ENCODE measurements at regions not wholly inside any gene's neighbourhood (a gene's known extent, or its start where the extent isn't known, plus 50 kb on each side); places are given as distances from the start of the nearest gene placed in this dataset.
"Not testable (repeated sequence)": the region's sequence is repeated elsewhere in the genome, so short reads cannot be mapped to it uniquely, and the experiment has no call there.

DNA sequence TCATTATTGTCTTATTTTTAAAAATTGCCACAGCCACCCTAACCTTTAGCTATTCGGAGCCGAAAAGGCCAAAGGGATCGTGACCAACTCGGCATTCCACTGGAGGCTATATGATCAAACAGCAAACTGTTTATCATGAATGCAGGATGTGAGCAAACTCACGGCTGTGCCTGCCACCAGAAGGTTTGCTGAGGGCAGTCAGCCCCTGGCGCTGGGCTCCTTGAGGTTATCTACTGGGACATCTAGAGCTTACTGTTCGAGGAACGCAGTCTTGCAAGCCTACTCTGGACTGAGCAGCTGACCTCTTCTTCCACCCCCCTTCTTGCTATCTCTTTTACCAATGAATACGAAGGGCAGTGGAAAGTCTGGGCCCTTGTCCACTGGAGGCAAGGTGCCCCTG is 231.5 kb upstream of the TARS1 start:
- ChIA-PET POLR2A (no interaction called here), CTCF (no interaction called here)
- Histone ChIP-seq H3K4me1 (peaks cover 10% of the 10 kb centered on the region; the same call in 1 of the 3 replicates), H3K4me3 (no peak overlapping the region), H3K4me2 (no peak overlapping the region), H3K9me3 (no peaks in the 10 kb centered on the region), H3K27ac (no peak overlapping the region)
- no peak for DNase-seq (ENCODE audit: low read depth in 1 of 2, low spot score in 1 of 2)
- WGBS (ENCODE audit: missing lambda C conversion rate), result 72% methylated on average over 9 of the region's 9 CpGs
- no peak for ATAC-seq
- no peak for FAIRE-seq
- TF ChIP-seq ZNF302 (CRISPR knock-in tag; IDR thresholded peaks at IDR 0.05) (no peak), RNF2 (IDR thresholded peaks at IDR 0.05; ENCODE audit: borderline replicate concordance, low read depth) (no peak), SMC3 (IDR thresholded peaks at IDR 0.05) (no peak)
- TF ChIP-seq, protein P1, sequence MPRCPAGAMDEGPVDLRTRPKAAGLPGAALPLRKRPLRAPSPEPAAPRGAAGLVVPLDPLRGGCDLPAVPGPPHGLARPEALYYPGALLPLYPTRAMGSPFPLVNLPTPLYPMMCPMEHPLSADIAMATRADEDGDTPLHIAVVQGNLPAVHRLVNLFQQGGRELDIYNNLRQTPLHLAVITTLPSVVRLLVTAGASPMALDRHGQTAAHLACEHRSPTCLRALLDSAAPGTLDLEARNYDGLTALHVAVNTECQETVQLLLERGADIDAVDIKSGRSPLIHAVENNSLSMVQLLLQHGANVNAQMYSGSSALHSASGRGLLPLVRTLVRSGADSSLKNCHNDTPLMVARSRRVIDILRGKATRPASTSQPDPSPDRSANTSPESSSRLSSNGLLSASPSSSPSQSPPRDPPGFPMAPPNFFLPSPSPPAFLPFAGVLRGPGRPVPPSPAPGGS (IDR thresholded peaks at IDR 0.05), result no peak
- TF ChIP-seq, protein P2, sequence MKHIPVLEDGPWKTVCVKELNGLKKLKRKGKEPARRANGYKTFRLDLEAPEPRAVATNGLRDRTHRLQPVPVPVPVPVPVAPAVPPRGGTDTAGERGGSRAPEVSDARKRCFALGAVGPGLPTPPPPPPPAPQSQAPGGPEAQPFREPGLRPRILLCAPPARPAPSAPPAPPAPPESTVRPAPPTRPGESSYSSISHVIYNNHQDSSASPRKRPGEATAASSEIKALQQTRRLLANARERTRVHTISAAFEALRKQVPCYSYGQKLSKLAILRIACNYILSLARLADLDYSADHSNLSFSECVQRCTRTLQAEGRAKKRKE (CRISPR knock-in tag; IDR thresholded peaks at IDR 0.05; ENCODE audit: low read depth), result no peak

DNA sequence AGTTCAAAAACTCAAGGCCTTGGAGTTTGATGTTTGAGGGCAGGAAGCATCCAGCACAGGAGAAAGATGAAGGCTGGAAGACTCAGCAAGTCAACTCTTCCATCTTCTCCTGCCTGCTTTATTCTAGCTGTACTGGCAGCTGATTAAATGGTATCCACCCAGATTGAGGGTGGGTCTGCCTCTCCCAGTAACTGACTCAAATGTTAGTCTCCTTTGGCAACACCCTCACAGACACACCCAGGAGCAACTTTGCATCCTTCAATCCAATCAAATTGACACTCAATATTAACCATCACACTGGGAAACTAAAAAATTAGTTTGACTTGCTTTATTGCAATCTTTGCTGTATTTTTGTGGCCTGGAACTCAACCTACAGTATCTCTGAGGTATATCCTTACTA is 230.5 kb upstream of the TARS1 start:
- DNase-seq (ENCODE audit: low read depth in 1 of 2, low spot score in 1 of 2); H3K4me3 ChIP-seq; H3K27ac ChIP-seq; ATAC-seq; H3K4me1 ChIP-seq; H3K4me2 ChIP-seq; POLR2A ChIA-PET; H3K9me3 ChIP-seq; FAIRE-seq: not testable (repeated sequence)
- CTCF ChIA-PET, result interaction anchor here (0.7 to 1.0 kb wide), 2 partner anchors 19 to 29 kb away, joined by 3 to 5 read pairs; no protein-coding TSS in a partner anchor

DNA sequence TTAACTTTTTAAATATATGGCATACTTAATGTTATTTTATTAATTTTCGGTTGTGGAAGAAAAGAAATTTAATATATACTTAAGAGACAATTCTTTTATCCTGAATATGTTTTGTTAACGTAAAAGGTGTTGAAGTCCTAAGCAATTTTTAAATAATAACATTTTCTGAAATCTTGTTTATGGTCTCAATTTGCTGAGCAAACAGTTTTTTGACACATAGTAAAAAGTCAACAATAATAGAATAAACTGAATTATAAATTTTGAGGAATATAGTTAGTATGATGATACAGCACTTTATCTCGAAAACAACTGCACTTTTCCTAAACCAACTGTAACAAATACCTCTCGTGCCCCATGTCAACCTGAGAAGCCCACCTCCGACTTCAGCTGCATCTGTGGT is 229.8 kb upstream of the TARS1 start:
- Histone ChIP-seq H3K4me3 (no peak overlapping the region), H3K4me1 (peaks cover 2% of the 10 kb centered on the region; the same call in 1 of the 3 replicates), H3K4me2 (no peak overlapping the region), H3K9me3 (no peaks in the 10 kb centered on the region), H3K27ac (no peak overlapping the region)
- FAIRE-seq (no peak), ATAC-seq (no peak), DNase-seq (ENCODE audit: low read depth in 1 of 2, low spot score in 1 of 2) (no peak)
- TF ChIP-seq BHLHE40 (IDR thresholded peaks at IDR 0.05; ENCODE audit: low read depth, low read length), result no peak
- TF ChIP-seq CBX2 (IDR thresholded peaks at IDR 0.05; ENCODE audit: borderline replicate concordance, low read depth), result no peak
- peak; percentile 89 for TF ChIP-seq MAFK (IDR thresholded peaks at IDR 0.05; ENCODE audit: partially characterized antibody)
- POLR2A ChIA-PET, result no interaction called here
- 59% methylated on average over 5 of the region's 5 CpGs for WGBS (ENCODE audit: missing lambda C conversion rate)
- CTCF ChIA-PET, result interaction anchor here (0.7 to 1.0 kb wide), 3 partner anchors 18 to 163 kb away, joined by 3 to 5 read pairs (median 3); no protein-coding TSS in a partner anchor

DNA sequence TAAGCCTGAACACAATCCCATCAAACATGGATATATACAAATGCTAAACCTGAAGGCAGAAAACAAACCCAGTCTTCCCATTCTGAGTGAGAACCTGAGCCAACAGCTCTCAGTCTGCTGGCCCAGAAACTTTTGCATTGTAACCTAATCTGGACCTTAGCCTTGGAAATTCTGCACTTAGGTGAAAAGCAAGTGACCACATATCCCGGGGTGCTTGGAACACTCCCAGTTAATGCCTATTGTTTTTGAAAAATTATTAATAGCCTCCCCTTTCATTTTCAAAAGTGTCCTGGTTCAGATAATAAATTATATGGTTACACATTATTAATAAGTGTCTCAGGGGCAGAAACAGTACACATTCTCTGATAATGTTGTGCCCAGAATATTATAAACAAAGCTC is 228.3 kb upstream of the TARS1 start:
- Histone ChIP-seq H3K27ac (no peak overlapping the region), H3K4me2 (no peak overlapping the region), H3K9me3 (no peaks in the 10 kb centered on the region), H3K4me3 (no peak overlapping the region), H3K4me1 (no peaks in the 10 kb centered on the region)
- FAIRE-seq (no peak), DNase-seq (ENCODE audit: low read depth in 1 of 2, low spot score in 1 of 2) (no peak), ATAC-seq (no peak)
- POLR2A ChIA-PET, result no interaction called here
- CTCF ChIA-PET, result interaction anchor here (0.6 kb wide), 1 partner anchor 23 kb away, joined by 3 read pairs; no protein-coding TSS in a partner anchor
- no peak for TF ChIP-seq EP300 (IDR thresholded peaks at IDR 0.05)
- no peak for TF ChIP-seq ZSCAN20 (CRISPR knock-in tag; IDR thresholded peaks at IDR 0.05)
- TF ChIP-seq, protein P3, sequence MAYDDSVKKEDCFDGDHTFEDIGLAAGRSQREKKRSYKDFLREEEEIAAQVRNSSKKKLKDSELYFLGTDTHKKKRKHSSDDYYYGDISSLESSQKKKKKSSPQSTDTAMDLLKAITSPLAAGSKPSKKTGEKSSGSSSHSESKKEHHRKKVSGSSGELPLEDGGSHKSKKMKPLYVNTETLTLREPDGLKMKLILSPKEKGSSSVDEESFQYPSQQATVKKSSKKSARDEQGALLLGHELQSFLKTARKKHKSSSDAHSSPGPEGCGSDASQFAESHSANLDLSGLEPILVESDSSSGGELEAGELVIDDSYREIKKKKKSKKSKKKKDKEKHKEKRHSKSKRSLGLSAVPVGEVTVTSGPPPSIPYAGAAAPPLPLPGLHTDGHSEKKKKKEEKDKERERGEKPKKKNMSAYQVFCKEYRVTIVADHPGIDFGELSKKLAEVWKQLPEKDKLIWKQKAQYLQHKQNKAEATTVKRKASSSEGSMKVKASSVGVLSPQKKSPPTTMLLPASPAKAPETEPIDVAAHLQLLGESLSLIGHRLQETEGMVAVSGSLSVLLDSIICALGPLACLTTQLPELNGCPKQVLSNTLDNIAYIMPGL (CRISPR knock-in tag; IDR thresholded peaks at IDR 0.05; ENCODE audit: borderline replicate concordance), result no peak
- TF ChIP-seq BHLHE40 (IDR thresholded peaks at IDR 0.05; ENCODE audit: low read depth, low read length), result no peak
- TF ChIP-seq EHF (CRISPR knock-in tag; IDR thresholded peaks at IDR 0.05), result no peak
- TF ChIP-seq RCOR1 (IDR thresholded peaks at IDR 0.05; ENCODE audit: low read depth, low read length), result no peak
- TF ChIP-seq, protein P2 (CRISPR knock-in tag; IDR thresholded peaks at IDR 0.05; ENCODE audit: low read depth), result no peak
- TF ChIP-seq ZC3H11A (IDR thresholded peaks at IDR 0.05), result no peak
- TF ChIP-seq FOSL2 (IDR thresholded peaks at IDR 0.05), result no peak
- TF ChIP-seq FOSL2 (CRISPR knock-in tag; IDR thresholded peaks at IDR 0.05), result no peak
- TF ChIP-seq NR3C1 (IDR thresholded peaks at IDR 0.05), result no peak
- no peak for TF ChIP-seq FOSB (CRISPR knock-in tag; IDR thresholded peaks at IDR 0.05)
- TF ChIP-seq, protein P4, sequence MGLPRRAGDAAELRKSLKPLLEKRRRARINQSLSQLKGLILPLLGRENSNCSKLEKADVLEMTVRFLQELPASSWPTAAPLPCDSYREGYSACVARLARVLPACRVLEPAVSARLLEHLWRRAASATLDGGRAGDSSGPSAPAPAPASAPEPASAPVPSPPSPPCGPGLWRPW (IDR thresholded peaks at IDR 0.05), result no peak
- TF ChIP-seq, protein P5, sequence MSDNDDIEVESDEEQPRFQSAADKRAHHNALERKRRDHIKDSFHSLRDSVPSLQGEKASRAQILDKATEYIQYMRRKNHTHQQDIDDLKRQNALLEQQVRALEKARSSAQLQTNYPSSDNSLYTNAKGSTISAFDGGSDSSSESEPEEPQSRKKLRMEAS (IDR thresholded peaks at IDR 0.05), result no peak
- WGBS (ENCODE audit: missing lambda C conversion rate), result 15% methylated on average over 1 of the region's 1 CpG

All from A549 (cell line).